Trophoblast cell (in vitro differentiated cells and primary cell): ENCODE measurements at regions not wholly inside any gene's neighbourhood (a gene's known extent, or its start where the extent isn't known, plus 50 kb on each side); places are given as distances from the start of the nearest gene placed in this dataset.
"Not testable (repeated sequence)": the region's sequence is repeated elsewhere in the genome, so short reads cannot be mapped to it uniquely, and the experiment has no call there.

Source experiments
- DNase-seq, 2 donors: peaks; one replicate each; pipeline ENCODE4 v3.0.0-alpha.2; 2016
- H2AFZ ChIP-seq: 2 replicates; pipeline ENCODE4 v1.6.1; 2013; ENCODE audit warnings: low read length, moderate library complexity, mild to moderate bottlenecking; ENCODE audit not compliant: insufficient read depth, poor library complexity
- H2AK5ac ChIP-seq: 2 replicates; pipeline ENCODE4 v1.6.1; 2013; ENCODE audit warnings: mild to moderate bottlenecking, low read length
- H2BK120ac ChIP-seq: 2 replicates; pipeline ENCODE4 v1.6.1; 2013; ENCODE audit warnings: low read length, mild to moderate bottlenecking, moderate library complexity; ENCODE audit not compliant: insufficient read depth, poor library complexity
- H2BK12ac ChIP-seq: 2 replicates; pipeline ENCODE4 v1.6.1; 2013; ENCODE audit warnings: mild to moderate bottlenecking, low read length, moderate library complexity
- H2BK5ac ChIP-seq: 2 replicates; pipeline ENCODE4 v1.6.1; 2013; ENCODE audit warnings: low read length, low read depth, moderate library complexity, mild to moderate bottlenecking; ENCODE audit not compliant: poor library complexity
- H3K14ac ChIP-seq: 2 replicates; pipeline ENCODE4 v1.6.1; 2013; ENCODE audit warnings: mild to moderate bottlenecking, low read length
- H3K18ac ChIP-seq: 2 replicates; pipeline ENCODE4 v1.6.1; 2013; ENCODE audit warnings: mild to moderate bottlenecking, low read length
- H3K23ac ChIP-seq: 2 replicates; pipeline ENCODE4 v1.6.1; 2013; ENCODE audit warnings: low read length
- H3K27ac ChIP-seq: 2 replicates; pipeline ENCODE4 v1.5.1; 2013; ENCODE audit warnings: low read depth, mild to moderate bottlenecking, inconsistent platforms, low read length, moderate library complexity
- H3K27me3 ChIP-seq: 2 replicates; pipeline ENCODE4 v1.6.1; 2013; ENCODE audit warnings: inconsistent platforms, mild to moderate bottlenecking, low read length, moderate library complexity; ENCODE audit not compliant: insufficient read depth
- H3K36me3 ChIP-seq, 2 experiments: 1 replicate in 1 of 2; 2 replicates in 1 of 2; pipeline ENCODE4 v1.6.1; 2013; ENCODE audit warnings: low read length in 2 of 2, mild to moderate bottlenecking in 2 of 2, moderate library complexity in 1 of 2; ENCODE audit not compliant: insufficient read depth in 2 of 2, control insufficient read depth in 1 of 2
- H3K4ac ChIP-seq: 2 replicates; pipeline ENCODE4 v1.6.1; 2013; ENCODE audit warnings: low read depth, mild to moderate bottlenecking, low read length, moderate library complexity
- H3K4me1 ChIP-seq, 2 experiments: 1 replicate in 1 of 2; 2 replicates in 1 of 2; pipeline ENCODE4 v1.6.1; 2013; ENCODE audit warnings: low read length in 2 of 2, mild to moderate bottlenecking in 2 of 2, moderate library complexity in 1 of 2; ENCODE audit not compliant: insufficient read depth in 2 of 2, control insufficient read depth in 1 of 2
- H3K4me2 ChIP-seq: 2 replicates; pipeline ENCODE4 v1.6.1; 2013; ENCODE audit warnings: inconsistent platforms, mild to moderate bottlenecking, low read length, moderate library complexity
- H3K4me3 ChIP-seq: 2 replicates; pipeline ENCODE4 v1.5.1; 2013; ENCODE audit warnings: mild to moderate bottlenecking, low read depth, low read length, inconsistent platforms
- H3K79me1 ChIP-seq: one replicate; pipeline ENCODE4 v1.6.1; 2013; ENCODE audit warnings: low read length
- H3K79me2 ChIP-seq: 2 replicates; pipeline ENCODE4 v1.6.1; 2013; ENCODE audit warnings: low read length, mild to moderate bottlenecking; ENCODE audit not compliant: control insufficient read depth, insufficient read depth, poor library complexity
- H3K9ac ChIP-seq: 2 replicates; pipeline ENCODE4 v1.6.1; 2013; ENCODE audit warnings: mild to moderate bottlenecking, low read length
- H3K9me3 ChIP-seq: 2 replicates; pipeline ENCODE4 v1.6.1; 2013; ENCODE audit warnings: low read depth, mild to moderate bottlenecking, control low read depth, inconsistent platforms, low read length; ENCODE audit not compliant: insufficient read depth
- H4K12ac ChIP-seq: 2 replicates; pipeline ENCODE4 v1.6.1; 2013; ENCODE audit warnings: low read depth, mild to moderate bottlenecking, low read length, moderate library complexity
- H4K8ac ChIP-seq: 2 replicates; pipeline ENCODE4 v1.6.1; 2013; ENCODE audit warnings: low read depth, mild to moderate bottlenecking, low read length, moderate library complexity
- H4K91ac ChIP-seq: one replicate; pipeline ENCODE4 v1.6.1; 2013; ENCODE audit warnings: low read depth, mild to moderate bottlenecking, low read length, moderate library complexity
- WGBS: extraction: QIAGEN DNeasy Blood & Tissue Kit; methylation state at CpG from one replicate; pipeline ENCODE4 v1.1.7; 2013; ENCODE audit warnings: missing lambda C conversion rate; ENCODE audit not compliant: insufficient read length, insufficient coverage; ENCODE audit errors: extremely low coverage; 5-methylcytosine and 5-hydroxymethylcytosine counted together

DNA sequence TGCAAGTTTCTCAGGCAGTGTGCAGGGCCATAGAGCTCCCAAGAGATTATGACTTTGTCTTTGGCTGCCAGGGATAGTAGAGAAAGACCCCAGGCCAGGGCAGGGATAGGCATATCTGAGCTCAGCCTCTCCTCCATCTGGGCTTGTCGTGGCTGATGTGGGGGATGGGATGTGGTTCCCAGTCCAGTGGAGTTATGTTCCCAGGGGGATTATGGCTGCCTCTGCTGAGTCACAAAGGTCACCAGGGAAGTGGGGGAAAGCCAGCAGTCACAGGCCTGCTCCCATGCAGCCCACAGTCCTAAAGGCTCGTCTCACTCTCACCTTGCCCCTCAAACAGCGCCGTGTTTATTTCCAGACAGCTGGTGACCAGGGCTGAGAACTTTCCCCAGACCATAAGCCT lies 354.9 kb downstream of the SI start:
- no peak overlapping the region for H3K18ac ChIP-seq
- H3K14ac ChIP-seq: no peak overlapping the region
- no peaks in the 10 kb centered on the region for H3K79me1 ChIP-seq
- no peak overlapping the region for H2BK5ac ChIP-seq
- no peaks in the 10 kb centered on the region for H3K9me3 ChIP-seq
- H4K8ac ChIP-seq: no peak overlapping the region
- H3K36me3 ChIP-seq: no peaks in the 10 kb centered on the region
- DNase-seq: no peak
- H3K4ac ChIP-seq: no peak overlapping the region
- no peak overlapping the region for H2BK120ac ChIP-seq
- no peak overlapping the region for H3K4me2 ChIP-seq
- H2AFZ ChIP-seq: no peak overlapping the region
- H2AK5ac ChIP-seq: no peak overlapping the region
- WGBS: no CpG with 5 or more reads among the region's 4 CpGs
- no peak overlapping the region for H3K27ac ChIP-seq
- no peaks in the 10 kb centered on the region for H3K4me1 ChIP-seq
- no peak overlapping the region for H3K9ac ChIP-seq
- no peak overlapping the region for H2BK12ac ChIP-seq
- H3K27me3 ChIP-seq: no peaks in the 10 kb centered on the region
- no peak overlapping the region for H4K12ac ChIP-seq
- no peak overlapping the region for H3K4me3 ChIP-seq
- H3K23ac ChIP-seq: no peak overlapping the region
- no peaks in the 10 kb centered on the region for H3K79me2 ChIP-seq
- H4K91ac ChIP-seq: no peak overlapping the region

DNA sequence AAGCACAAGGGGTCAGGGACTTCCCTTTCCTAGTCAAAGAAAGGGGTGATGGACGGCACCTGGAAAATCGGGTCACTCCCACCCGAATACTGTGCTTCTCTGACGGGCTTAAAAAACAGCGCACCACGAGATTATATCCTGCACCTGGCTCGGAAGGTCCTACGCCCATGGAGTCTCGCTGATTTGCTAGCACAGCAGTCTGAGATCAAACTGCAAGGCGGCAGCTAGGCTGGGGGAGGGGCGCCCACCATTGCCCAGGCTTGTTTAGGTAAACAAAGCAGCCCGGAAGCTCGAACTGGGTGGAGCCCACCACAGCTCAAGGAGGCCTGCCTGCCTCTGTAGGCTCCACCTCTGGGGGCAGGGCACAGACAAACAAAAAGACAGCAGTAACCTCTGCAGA lies 375.5 kb downstream of the SI start:
- H3K9me3 ChIP-seq, H3K27ac ChIP-seq, H3K27me3 ChIP-seq, H2BK120ac ChIP-seq, H2BK12ac ChIP-seq, H3K4me3 ChIP-seq, H2BK5ac ChIP-seq, H3K4me1 ChIP-seq, H3K9ac ChIP-seq, DNase-seq, H3K79me2 ChIP-seq, H3K23ac ChIP-seq, H3K79me1 ChIP-seq, H4K12ac ChIP-seq, H4K91ac ChIP-seq, H2AK5ac ChIP-seq, H2AFZ ChIP-seq, H3K18ac ChIP-seq, H4K8ac ChIP-seq, H3K4ac ChIP-seq, H3K4me2 ChIP-seq, H3K36me3 ChIP-seq, H3K14ac ChIP-seq: not testable (repeated sequence)
- no CpG with 5 or more reads among the region's 13 CpGs for WGBS

DNA sequence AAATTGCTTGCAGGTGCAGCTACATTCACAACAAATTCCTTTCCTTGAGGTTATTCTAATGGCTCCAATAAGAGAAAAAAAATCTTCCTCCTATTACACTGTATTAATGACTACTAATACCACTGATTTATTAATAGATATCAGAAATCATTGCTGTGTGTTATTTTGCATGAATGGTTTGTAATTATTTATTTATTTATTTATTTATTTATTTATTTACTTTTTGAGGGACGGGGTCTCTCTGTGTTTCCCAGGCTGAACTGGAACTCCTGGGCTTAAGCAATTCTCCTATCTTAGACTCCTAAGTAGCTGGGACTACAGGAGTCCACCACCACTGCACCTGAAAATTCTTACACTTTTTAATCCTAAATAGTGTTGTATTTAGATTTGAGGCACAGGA lies 390.4 kb downstream of the SI start:
- H2BK5ac ChIP-seq: no peak overlapping the region
- H3K4me2 ChIP-seq: no peak overlapping the region
- DNase-seq: no peak
- H3K23ac ChIP-seq: no peak overlapping the region
- H3K79me1 ChIP-seq: no peaks in the 10 kb centered on the region
- no peaks in the 10 kb centered on the region for H3K79me2 ChIP-seq
- no peak overlapping the region for H2BK120ac ChIP-seq
- H3K14ac ChIP-seq: no peak overlapping the region
- no peak overlapping the region for H2AK5ac ChIP-seq
- H3K36me3 ChIP-seq: no peaks in the 10 kb centered on the region
- no peak overlapping the region for H3K18ac ChIP-seq
- H3K4me1 ChIP-seq: no peaks in the 10 kb centered on the region
- no peak overlapping the region for H3K27ac ChIP-seq
- H4K8ac ChIP-seq: no peak overlapping the region
- H2BK12ac ChIP-seq: no peak overlapping the region
- H4K12ac ChIP-seq: no peak overlapping the region
- no peak overlapping the region for H3K9ac ChIP-seq
- no peak overlapping the region for H4K91ac ChIP-seq
- no peak overlapping the region for H3K4me3 ChIP-seq
- H3K9me3 ChIP-seq: no peaks in the 10 kb centered on the region
- no peaks in the 10 kb centered on the region for H3K27me3 ChIP-seq
- WGBS: no CpG with 5 or more reads among the region's 1 CpG
- no peak overlapping the region for H3K4ac ChIP-seq
- H2AFZ ChIP-seq: no peak overlapping the region

DNA sequence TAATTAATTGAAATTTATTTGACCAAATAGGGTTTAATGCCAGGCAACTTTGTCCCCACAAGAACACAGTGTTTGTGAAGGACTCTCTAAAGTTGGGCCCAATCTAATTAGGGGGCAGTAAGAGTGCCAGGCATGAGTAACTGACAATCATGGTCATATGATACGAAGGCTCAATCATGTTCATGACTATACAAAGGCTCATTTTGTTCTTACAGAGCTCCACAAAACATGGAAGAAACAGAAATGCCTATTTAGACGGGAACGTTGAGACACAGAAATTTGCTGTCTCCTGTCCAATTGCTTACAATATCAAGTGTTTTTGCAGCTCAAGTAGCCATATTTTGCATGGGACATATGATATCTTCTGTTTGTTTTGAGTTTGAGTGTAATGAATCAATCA lies 391.1 kb downstream of the SI start:
- H2BK5ac ChIP-seq: no peak overlapping the region
- no peak overlapping the region for H3K4ac ChIP-seq
- no peaks in the 10 kb centered on the region for H3K9me3 ChIP-seq
- H4K91ac ChIP-seq: no peak overlapping the region
- no peak overlapping the region for H4K8ac ChIP-seq
- no peak for DNase-seq
- H3K18ac ChIP-seq: no peak overlapping the region
- H2BK120ac ChIP-seq: no peak overlapping the region
- no peaks in the 10 kb centered on the region for H3K36me3 ChIP-seq
- no peak overlapping the region for H2BK12ac ChIP-seq
- no peak overlapping the region for H3K4me3 ChIP-seq
- no peak overlapping the region for H3K23ac ChIP-seq
- H3K79me1 ChIP-seq: no peaks in the 10 kb centered on the region
- WGBS: no CpG with 5 or more reads among the region's 3 CpGs
- H2AFZ ChIP-seq: no peak overlapping the region
- H3K14ac ChIP-seq: no peak overlapping the region
- no peaks in the 10 kb centered on the region for H3K79me2 ChIP-seq
- no peak overlapping the region for H2AK5ac ChIP-seq
- H3K4me1 ChIP-seq: no peaks in the 10 kb centered on the region
- H4K12ac ChIP-seq: no peak overlapping the region
- no peak overlapping the region for H3K27ac ChIP-seq
- no peak overlapping the region for H3K4me2 ChIP-seq
- no peak overlapping the region for H3K9ac ChIP-seq
- no peaks in the 10 kb centered on the region for H3K27me3 ChIP-seq
